SK-N-SH (cell line): ENCODE measurements at regions not wholly inside any gene's neighbourhood (a gene's known extent, or its start where the extent isn't known, plus 50 kb on each side); places are given as distances from the start of the nearest gene placed in this dataset.

Experiments
- CTCF ChIA-PET: fragments of 300-600, 350-600 bp; formaldehyde crosslinking; extraction: SDS; loops from one replicate; lab custom pipeline; 2021; lab: Yijun Ruan, JAX
- POLR2A ChIA-PET: fragments of 350-600 bp; sonication (Branson Sonifier 250); formaldehyde crosslinking; extraction: SDS; loops from one replicate; lab custom pipeline; 2020; ENCODE audit warnings: antibody characterized with exemption, inconsistent platforms; lab: Yijun Ruan, JAX
- DNase-seq: peaks from one replicate; pipeline ENCODE4 v3.0.0; 2012
- H2AFZ ChIP-seq: fragments of 200-600 bp; sonication (generic); 2 replicates; pipeline ENCODE4 v1.8.1; 2016; ENCODE audit warnings: antibody characterized with exemption, mild to moderate bottlenecking, low read depth
- H3F3A ChIP-seq: fragments of 200-600 bp; sonication (generic); replicated peaks from 2 replicates; pipeline ENCODE3; 2016; ENCODE audit warnings: antibody characterized with exemption, mild to moderate bottlenecking; ENCODE audit not compliant: insufficient read depth
- H3K27ac ChIP-seq, 2 experiments: fragments of 200-500 bp in 1 of 2; fragments of 200-600 bp in 1 of 2; sonication (Bioruptor generic) in 1 of 2; sonication (generic), shearing (Covaris generic) in 1 of 2; 2 replicates each; pipeline versions ENCODE4 v1.5.1 to v1.6.1; 2014 to 2016; ENCODE audit warnings: low read depth in 2 of 2, inconsistent platforms in 1 of 2, low read length in 1 of 2, mild to moderate bottlenecking in 1 of 2, mixed read lengths in 1 of 2
- H3K27me3 ChIP-seq: fragments of 200-600 bp; sonication (generic), shearing (Covaris generic); 2 replicates; pipeline ENCODE4 v1.6.1; 2016; ENCODE audit warnings: mixed run types; ENCODE audit not compliant: insufficient read depth
- H3K36me3 ChIP-seq, 2 experiments: fragments of 200-500 bp in 1 of 2; fragments of 200-600 bp in 1 of 2; sonication (Bioruptor generic) in 1 of 2; sonication (generic) in 1 of 2; replicated peaks in 1 of 2; 2 replicates each; pipeline versions ENCODE3 to v1.5.1; 2014 to 2016; ENCODE audit warnings: low read length in 1 of 2, mild to moderate bottlenecking in 1 of 2; ENCODE audit not compliant: insufficient read depth in 2 of 2, control insufficient read depth in 1 of 2
- H3K4me1 ChIP-seq, 2 experiments: fragments of 200-500 bp in 1 of 2; fragments of 200-600 bp in 1 of 2; sonication (Bioruptor generic) in 1 of 2; sonication (generic), shearing (Covaris generic) in 1 of 2; 2 replicates each; pipeline versions ENCODE4 v1.5.1 to v1.6.1; 2014 to 2016; ENCODE audit warnings: low read depth in 1 of 2, low read length in 1 of 2, mixed run types in 1 of 2; ENCODE audit not compliant: insufficient read depth in 2 of 2, control insufficient read depth in 1 of 2
- H3K4me2 ChIP-seq: fragments of 200-600 bp; sonication (generic), shearing (Covaris generic); 2 replicates; pipeline ENCODE4 v1.6.1; 2017; ENCODE audit warnings: mixed run types
- H3K4me3 ChIP-seq, 2 experiments: fragments of 200-500 bp in 1 of 2; fragments of 200-600 bp in 1 of 2; sonication (Bioruptor generic) in 1 of 2; sonication (generic), shearing (Covaris generic) in 1 of 2; 2 replicates each; pipeline versions ENCODE4 v1.5.1 to v1.8.1; 2014 to 2016; ENCODE audit warnings: low read depth in 2 of 2, inconsistent platforms in 1 of 2, low read length in 1 of 2, mild to moderate bottlenecking in 1 of 2, mixed read lengths in 1 of 2, moderate library complexity in 1 of 2
- H3K79me2 ChIP-seq: fragments of 200-600 bp; sonication (generic); 2 replicates; pipeline ENCODE4 v1.8.1; 2017; ENCODE audit warnings: mild to moderate bottlenecking; ENCODE audit not compliant: insufficient read depth
- H3K9ac ChIP-seq: fragments of 200-600 bp; sonication (generic); 2 replicates; pipeline ENCODE4 v1.6.1; 2017; ENCODE audit warnings: mixed run types
- H3K9me2 ChIP-seq: fragments of 200-600 bp; sonication (generic); 2 replicates; pipeline ENCODE4 v1.6.1; 2017; ENCODE audit warnings: mixed run types
- H3K9me3 ChIP-seq: fragments of 200-600 bp; sonication (generic); 2 replicates; pipeline ENCODE4 v1.6.1; 2017; ENCODE audit warnings: mixed run types, mild to moderate bottlenecking, moderate library complexity
- H4K20me1 ChIP-seq: fragments of 200-600 bp; sonication (generic); 2 replicates; pipeline ENCODE4 v1.6.1; 2017; ENCODE audit warnings: mild to moderate bottlenecking, mixed run types; ENCODE audit not compliant: insufficient read depth
- EP300 ChIP-seq, 2 experiments: IDR thresholded peaks; 2 replicates each; pipeline versions ENCODE4 v1.4.0 to v1.6.1; 2012; ENCODE audit warnings: borderline replicate concordance in 1 of 2, low read depth in 1 of 2, low read length in 1 of 2
- EZH2phosphoT487 ChIP-seq: fragments of 200-600 bp; sonication (generic); IDR thresholded peaks from 2 replicates; pipeline ENCODE4 v1.6.1; 2017; ENCODE audit warnings: low read depth, mixed run types, mild to moderate bottlenecking, antibody characterized with exemption, moderate library complexity, borderline replicate concordance
- GATA2 ChIP-seq: sonication (generic); formaldehyde crosslinking; IDR thresholded peaks from 2 replicates; pipeline ENCODE4 v1.5.0; 2020; ENCODE audit warnings: mild to moderate bottlenecking, missing genetic modification reagents
- MEF2A ChIP-seq: IDR thresholded peaks from 2 replicates; pipeline ENCODE4 v1.4.0; 2012; ENCODE audit warnings: low read depth, borderline replicate concordance
- NFIC ChIP-seq: IDR thresholded peaks from 2 replicates; pipeline ENCODE4 v1.4.0; 2012; ENCODE audit warnings: borderline replicate concordance
- NRF1 ChIP-seq: IDR thresholded peaks from 2 replicates; pipeline ENCODE4 v1.6.1; 2012; ENCODE audit warnings: low read depth, mild to moderate bottlenecking, low read length
- POLR2AphosphoS5 ChIP-seq: IDR thresholded peaks from 2 replicates; pipeline ENCODE4 v1.6.1; 2012; ENCODE audit warnings: low read depth, low read length
- RFX5 ChIP-seq: IDR thresholded peaks from 2 replicates; pipeline ENCODE4 v1.6.1; 2012; ENCODE audit warnings: mild to moderate bottlenecking, improper control_type of control experiment, low read length
- SIN3A ChIP-seq: IDR thresholded peaks from 2 replicates; pipeline ENCODE4 v1.6.1; 2012; ENCODE audit warnings: low read depth, mild to moderate bottlenecking, low read length, moderate library complexity, borderline replicate concordance
- SMC3 ChIP-seq: IDR thresholded peaks from 2 replicates; pipeline ENCODE4 v1.6.1; 2012; ENCODE audit warnings: low read depth, low read length, improper control_type of control experiment
- TCF12 ChIP-seq: IDR thresholded peaks from 2 replicates; pipeline ENCODE4 v1.4.0; 2012
- TF ChIP-seq, protein P1 (sequence below): fragments of 200-600 bp; sonication (generic); IDR thresholded peaks from 2 replicates; pipeline ENCODE4 v1.6.1; 2017; ENCODE audit warnings: antibody characterized with exemption, mild to moderate bottlenecking, moderate library complexity
- TF ChIP-seq, protein P2 (sequence below): IDR thresholded peaks from 2 replicates; pipeline ENCODE4 v1.4.0; 2012; ENCODE audit warnings: low read depth, borderline replicate concordance
- TF ChIP-seq, protein P3 (sequence below): IDR thresholded peaks from 2 replicates; pipeline ENCODE4; 2012
- TF ChIP-seq, protein P4 (sequence below): fragments of 150-350 bp; IDR thresholded peaks from 2 replicates; pipeline ENCODE4 v1.6.1; 2017; ENCODE audit warnings: antibody characterized with exemption, low read length, low read depth, borderline replicate concordance

DNA sequence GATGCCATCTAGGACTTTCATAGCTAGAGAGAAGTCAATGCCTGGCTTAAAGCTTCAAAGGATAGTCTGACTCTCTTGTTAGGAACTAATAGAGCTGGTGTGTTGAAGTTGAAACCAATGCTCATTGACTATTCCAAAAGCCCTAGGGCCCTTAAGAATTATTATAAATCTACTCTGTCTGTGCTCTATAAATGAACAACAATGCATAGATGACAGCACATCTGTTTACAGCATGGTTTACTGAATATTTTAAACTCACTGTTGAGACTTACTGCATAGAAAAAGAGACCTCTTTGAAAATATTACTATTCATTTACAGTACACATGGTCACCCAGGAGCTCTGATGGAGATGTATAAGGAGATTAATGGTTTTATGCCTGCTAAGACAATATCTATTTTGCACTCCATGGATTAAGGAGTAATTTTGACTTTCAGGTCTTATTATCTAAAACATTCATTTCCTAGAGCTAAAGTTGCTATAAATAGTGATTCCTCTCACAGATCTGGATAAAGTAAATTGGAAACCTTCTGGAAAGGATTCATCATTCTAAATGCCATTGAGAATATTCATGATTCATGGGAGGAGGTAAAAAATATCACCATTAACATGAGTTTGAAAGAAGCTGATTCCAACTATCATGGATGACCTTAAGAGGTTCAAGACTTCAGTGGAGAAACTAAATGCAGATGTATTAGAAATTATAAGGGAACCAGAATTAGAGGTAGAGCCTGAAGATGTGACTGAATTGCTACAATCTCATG lies 763.5 kb upstream of the MAP3K7 start:
- no peaks in the 10 kb centered on the region for H3K36me3 ChIP-seq
- H3F3A ChIP-seq = no peaks in the 10 kb centered on the region
- no peaks in the 10 kb centered on the region for H3K4me1 ChIP-seq
- DNase-seq = no peak
- no peaks in the 10 kb centered on the region for H4K20me1 ChIP-seq
- H3K79me2 ChIP-seq = no peaks in the 10 kb centered on the region
- TF ChIP-seq SIN3A (no peak), SMC3 (no peak), TCF12 (no peak), EZH2phosphoT487 (no peak), GATA2 (CRISPR knock-in tag) (no peak), NFIC (no peak), MEF2A (no peak), EP300 (IDR thresholded peaks at IDR 0.05; ENCODE audit: borderline replicate concordance in 1 of 2, low read depth in 1 of 2, low read length in 1 of 2) (no peak), POLR2AphosphoS5 (no peak), NRF1 (no peak), RFX5 (no peak)
- TF ChIP-seq, protein P1, sequence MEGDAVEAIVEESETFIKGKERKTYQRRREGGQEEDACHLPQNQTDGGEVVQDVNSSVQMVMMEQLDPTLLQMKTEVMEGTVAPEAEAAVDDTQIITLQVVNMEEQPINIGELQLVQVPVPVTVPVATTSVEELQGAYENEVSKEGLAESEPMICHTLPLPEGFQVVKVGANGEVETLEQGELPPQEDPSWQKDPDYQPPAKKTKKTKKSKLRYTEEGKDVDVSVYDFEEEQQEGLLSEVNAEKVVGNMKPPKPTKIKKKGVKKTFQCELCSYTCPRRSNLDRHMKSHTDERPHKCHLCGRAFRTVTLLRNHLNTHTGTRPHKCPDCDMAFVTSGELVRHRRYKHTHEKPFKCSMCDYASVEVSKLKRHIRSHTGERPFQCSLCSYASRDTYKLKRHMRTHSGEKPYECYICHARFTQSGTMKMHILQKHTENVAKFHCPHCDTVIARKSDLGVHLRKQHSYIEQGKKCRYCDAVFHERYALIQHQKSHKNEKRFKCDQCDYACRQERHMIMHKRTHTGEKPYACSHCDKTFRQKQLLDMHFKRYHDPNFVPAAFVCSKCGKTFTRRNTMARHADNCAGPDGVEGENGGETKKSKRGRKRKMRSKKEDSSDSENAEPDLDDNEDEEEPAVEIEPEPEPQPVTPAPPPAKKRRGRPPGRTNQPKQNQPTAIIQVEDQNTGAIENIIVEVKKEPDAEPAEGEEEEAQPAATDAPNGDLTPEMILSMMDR = no peak
- TF ChIP-seq, protein P2, sequence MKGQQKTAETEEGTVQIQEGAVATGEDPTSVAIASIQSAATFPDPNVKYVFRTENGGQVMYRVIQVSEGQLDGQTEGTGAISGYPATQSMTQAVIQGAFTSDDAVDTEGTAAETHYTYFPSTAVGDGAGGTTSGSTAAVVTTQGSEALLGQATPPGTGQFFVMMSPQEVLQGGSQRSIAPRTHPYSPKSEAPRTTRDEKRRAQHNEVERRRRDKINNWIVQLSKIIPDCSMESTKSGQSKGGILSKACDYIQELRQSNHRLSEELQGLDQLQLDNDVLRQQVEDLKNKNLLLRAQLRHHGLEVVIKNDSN = no peak
- TF ChIP-seq, protein P3, sequence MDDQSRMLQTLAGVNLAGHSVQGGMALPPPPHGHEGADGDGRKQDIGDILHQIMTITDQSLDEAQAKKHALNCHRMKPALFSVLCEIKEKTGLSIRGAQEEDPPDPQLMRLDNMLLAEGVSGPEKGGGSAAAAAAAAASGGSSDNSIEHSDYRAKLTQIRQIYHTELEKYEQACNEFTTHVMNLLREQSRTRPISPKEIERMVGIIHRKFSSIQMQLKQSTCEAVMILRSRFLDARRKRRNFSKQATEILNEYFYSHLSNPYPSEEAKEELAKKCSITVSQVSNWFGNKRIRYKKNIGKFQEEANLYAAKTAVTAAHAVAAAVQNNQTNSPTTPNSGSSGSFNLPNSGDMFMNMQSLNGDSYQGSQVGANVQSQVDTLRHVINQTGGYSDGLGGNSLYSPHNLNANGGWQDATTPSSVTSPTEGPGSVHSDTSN = no peak
- TF ChIP-seq, protein P4, sequence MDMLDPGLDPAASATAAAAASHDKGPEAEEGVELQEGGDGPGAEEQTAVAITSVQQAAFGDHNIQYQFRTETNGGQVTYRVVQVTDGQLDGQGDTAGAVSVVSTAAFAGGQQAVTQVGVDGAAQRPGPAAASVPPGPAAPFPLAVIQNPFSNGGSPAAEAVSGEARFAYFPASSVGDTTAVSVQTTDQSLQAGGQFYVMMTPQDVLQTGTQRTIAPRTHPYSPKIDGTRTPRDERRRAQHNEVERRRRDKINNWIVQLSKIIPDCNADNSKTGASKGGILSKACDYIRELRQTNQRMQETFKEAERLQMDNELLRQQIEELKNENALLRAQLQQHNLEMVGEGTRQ = no peak
- no peak overlapping the region for H3K27ac ChIP-seq
- H3K4me2 ChIP-seq = no peak overlapping the region
- no peaks in the 10 kb centered on the region for H3K9me3 ChIP-seq
- no peaks in the 10 kb centered on the region for H3K9me2 ChIP-seq
- no peak overlapping the region for H3K9ac ChIP-seq
- H2AFZ ChIP-seq = no peak overlapping the region
- H3K27me3 ChIP-seq = no peaks in the 10 kb centered on the region
- H3K4me3 ChIP-seq = no peak overlapping the region
- ChIA-PET POLR2A (no interaction called here), CTCF (no interaction called here)
